Transverse colon (tissue), 4 donors: ENCODE measurements at regions not wholly inside any gene's neighbourhood (a gene's known extent, or its start where the extent isn't known, plus 50 kb on each side); places are given as distances from the start of the nearest gene placed in this dataset.

Experiments used
- DNase-seq: peaks from one replicate; pipeline ENCODE4 v3.0.0-alpha.2; 2019
- H3K27ac ChIP-seq, 4 donors: fragments of 200-600 bp; sonication (generic); 2 replicates each; pipeline ENCODE4 v1.5.1; 2016 to 2018; ENCODE audit warnings: inconsistent platforms in 4 of 4
- H3K27me3 ChIP-seq: fragments of 200-600 bp; sonication (generic); 2 replicates; pipeline ENCODE4 v1.5.1; 2017; ENCODE audit warnings: inconsistent platforms
- H3K36me3 ChIP-seq, 4 donors: fragments of 200-600 bp; sonication (generic); 2 replicates each; pipeline ENCODE4 v1.5.1; 2017 to 2019; ENCODE audit warnings: inconsistent platforms in 4 of 4
- H3K4me1 ChIP-seq, 4 donors: fragments of 200-600 bp; sonication (generic); 2 replicates each; pipeline ENCODE4 v1.5.1; 2017 to 2020; ENCODE audit warnings: inconsistent platforms in 4 of 4
- H3K4me3 ChIP-seq, 4 donors: fragments of 200-600 bp; sonication (generic); 1 replicate in 1 of 4; 2 replicates in 3 of 4; pipeline versions ENCODE4 v1.5.1 to v1.6.1; 2017 to 2019; ENCODE audit warnings: inconsistent platforms in 4 of 4
- H3K9me3 ChIP-seq, 2 donors: fragments of 200-600 bp; sonication (generic); 2 replicates each; pipeline ENCODE4 v1.5.1; 2017 to 2019; ENCODE audit warnings: inconsistent platforms in 2 of 2
- EP300 ChIP-seq: sonication (generic); formaldehyde crosslinking; IDR thresholded peaks from one replicate; pipeline ENCODE4 v1.6.1; 2017; ENCODE audit warnings: antibody characterized with exemption, low read depth
- POLR2A ChIP-seq: fragments of 450-650 bp; IDR thresholded peaks from one replicate; pipeline ENCODE4 v1.6.1; 2016; ENCODE audit warnings: antibody characterized with exemption, mild to moderate bottlenecking, moderate library complexity
- POLR2AphosphoS5 ChIP-seq, 3 donors: sonication (generic); formaldehyde crosslinking; IDR thresholded peaks; one replicate each; pipeline ENCODE4 v1.6.1; 2016; ENCODE audit warnings: antibody characterized with exemption in 3 of 3
- WGBS, 2 donors: methylation state at CpG; one replicate each; pipeline ENCODE4 v1.1.5; 2018; ENCODE audit warnings: low coverage in 1 of 2; 5-methylcytosine and 5-hydroxymethylcytosine counted together
- in situ Hi-C, 4 donors: fragments of 200-750 bp; cut with MboI; loops; one replicate each; pipeline versions ENCODE4 v1.15.0 to v1.15.1; 2017; ENCODE audit warnings: low sequenced_read_pairs in 3 of 4, low pct_ligation_motif_present in 1 of 4, low pct_unique_long_range_greater_than_20kb in 1 of 4
- intact Hi-C: fragments of 100-400 bp; cut with DNase I; formaldehyde crosslinking; loops from one replicate; pipeline ENCODE4 v1.15.1; 2023; ENCODE audit warnings: low total_unique reads
- TF ChIP-seq, protein P1 (sequence below), 5 experiments: fragments of 200-600 bp in 3 of 5; fragments of 450-650 bp in 2 of 5; sonication (generic) in 3 of 5; IDR thresholded peaks; 1 replicate in 2 of 5; 2 replicates in 3 of 5; pipeline ENCODE4 v1.5.1; 2016 to 2017; ENCODE audit warnings: antibody characterized with exemption in 5 of 5, inconsistent platforms in 3 of 5, mild to moderate bottlenecking in 2 of 5, moderate library complexity in 1 of 5

DNA sequence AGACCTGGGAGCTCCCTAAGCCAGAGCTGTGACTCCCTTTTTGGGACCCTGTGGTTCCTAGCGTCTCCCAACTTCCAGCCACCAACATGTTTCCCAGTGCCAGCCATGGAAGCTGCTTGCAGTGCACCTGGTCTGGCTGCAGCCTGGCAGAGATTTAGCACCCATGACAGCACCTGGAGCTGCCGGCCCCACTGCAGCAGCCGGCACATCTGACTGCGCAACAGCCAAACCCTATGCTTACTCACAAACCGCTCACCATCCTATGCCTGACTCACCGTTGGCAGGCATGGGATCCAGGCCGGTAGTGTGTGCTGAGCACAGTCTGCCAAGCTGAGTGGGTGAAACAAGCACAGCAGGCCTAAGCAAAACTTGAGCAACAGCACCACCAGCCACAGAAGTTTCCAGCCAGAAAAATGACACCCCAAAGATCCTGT, 435.9 kb upstream of the PRMT6 start:
- WGBS, 2 donors, result 0 to 76% methylated on average over 1 to 7 of the region's 7 CpGs
- no peaks in the 10 kb centered on the region for H3K36me3 ChIP-seq
- H3K27ac ChIP-seq, result no peak overlapping the region
- intact Hi-C loops (no loop called here), in situ Hi-C loops (no loop called here)
- no peaks in the 10 kb centered on the region for H3K9me3 ChIP-seq
- H3K27me3 ChIP-seq, result no peaks in the 10 kb centered on the region
- H3K4me3 ChIP-seq, result no peak overlapping the region
- no peak for DNase-seq
- no peaks in the 10 kb centered on the region for H3K4me1 ChIP-seq
- no peak for TF ChIP-seq POLR2AphosphoS5 (IDR thresholded peaks at IDR 0.05)
- TF ChIP-seq POLR2A, result no peak
- TF ChIP-seq, protein P1, sequence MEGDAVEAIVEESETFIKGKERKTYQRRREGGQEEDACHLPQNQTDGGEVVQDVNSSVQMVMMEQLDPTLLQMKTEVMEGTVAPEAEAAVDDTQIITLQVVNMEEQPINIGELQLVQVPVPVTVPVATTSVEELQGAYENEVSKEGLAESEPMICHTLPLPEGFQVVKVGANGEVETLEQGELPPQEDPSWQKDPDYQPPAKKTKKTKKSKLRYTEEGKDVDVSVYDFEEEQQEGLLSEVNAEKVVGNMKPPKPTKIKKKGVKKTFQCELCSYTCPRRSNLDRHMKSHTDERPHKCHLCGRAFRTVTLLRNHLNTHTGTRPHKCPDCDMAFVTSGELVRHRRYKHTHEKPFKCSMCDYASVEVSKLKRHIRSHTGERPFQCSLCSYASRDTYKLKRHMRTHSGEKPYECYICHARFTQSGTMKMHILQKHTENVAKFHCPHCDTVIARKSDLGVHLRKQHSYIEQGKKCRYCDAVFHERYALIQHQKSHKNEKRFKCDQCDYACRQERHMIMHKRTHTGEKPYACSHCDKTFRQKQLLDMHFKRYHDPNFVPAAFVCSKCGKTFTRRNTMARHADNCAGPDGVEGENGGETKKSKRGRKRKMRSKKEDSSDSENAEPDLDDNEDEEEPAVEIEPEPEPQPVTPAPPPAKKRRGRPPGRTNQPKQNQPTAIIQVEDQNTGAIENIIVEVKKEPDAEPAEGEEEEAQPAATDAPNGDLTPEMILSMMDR (IDR thresholded peaks at IDR 0.05), result no peak
- no peak for TF ChIP-seq EP300

DNA sequence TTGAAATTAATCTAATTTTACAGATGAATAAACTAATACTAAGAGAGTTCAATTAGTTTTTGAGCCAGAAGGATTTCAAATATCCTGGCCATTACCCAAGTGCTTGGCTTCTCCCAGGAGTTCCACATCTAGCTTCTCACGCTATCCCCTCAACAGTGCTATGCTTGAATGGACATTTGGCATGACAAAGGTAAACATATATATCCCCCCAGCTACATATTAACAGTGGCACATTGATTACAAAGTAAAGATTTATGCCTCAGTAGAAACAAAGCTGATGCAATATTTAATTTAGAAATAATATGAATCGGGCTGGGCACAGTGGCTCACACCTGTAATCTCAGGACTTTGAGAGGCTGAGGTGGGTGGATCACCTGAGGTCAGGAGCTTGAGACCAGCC, 434.6 kb upstream of the PRMT6 start:
- TF ChIP-seq POLR2AphosphoS5 (IDR thresholded peaks at IDR 0.05), result no peak
- TF ChIP-seq, protein P1 (IDR thresholded peaks at IDR 0.05), result no peak
- no peak for TF ChIP-seq POLR2A
- no peak for TF ChIP-seq EP300
- intact Hi-C loops, result no loop called here
- Histone ChIP-seq H3K4me1 (no peaks in the 10 kb centered on the region), H3K36me3 (no peaks in the 10 kb centered on the region), H3K27ac (no peak overlapping the region), H3K27me3 (no peaks in the 10 kb centered on the region), H3K9me3 (no peaks in the 10 kb centered on the region), H3K4me3 (no peak overlapping the region)
- DNase-seq, result no peak
- in situ Hi-C loops, result no loop called here
- WGBS, 2 donors, result 55 to 76% methylated on average over 2 of the region's 2 CpGs

DNA sequence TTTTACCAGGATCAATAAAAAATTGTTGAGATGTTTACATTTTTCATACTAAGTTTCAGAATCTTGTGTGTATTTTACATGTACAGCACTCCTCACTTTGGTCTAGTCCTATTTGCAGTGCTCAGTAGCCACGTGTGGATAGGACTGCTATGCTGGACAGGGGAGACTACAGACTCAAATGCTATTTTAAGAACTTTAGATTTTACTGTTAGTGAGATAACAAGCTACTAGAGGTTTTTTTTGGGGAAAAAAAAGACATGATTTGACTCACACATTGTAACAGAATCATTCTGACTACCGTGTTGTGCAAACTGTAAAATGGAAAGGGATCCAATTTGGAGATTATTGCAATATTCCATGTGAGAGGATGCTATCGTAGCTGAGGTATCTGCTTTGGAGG, 418.9 kb upstream of the PRMT6 start:
- Histone ChIP-seq H3K27me3 (no peaks in the 10 kb centered on the region), H3K27ac (no peak overlapping the region), H3K4me1 (no peaks in the 10 kb centered on the region), H3K36me3 (no peaks in the 10 kb centered on the region), H3K9me3 (no peaks in the 10 kb centered on the region), H3K4me3 (no peak overlapping the region)
- 53 to 69% methylated on average over 3 of the region's 3 CpGs for WGBS, 2 donors
- in situ Hi-C loops, result no loop called here
- TF ChIP-seq POLR2A (no peak), EP300 (no peak), POLR2AphosphoS5 (IDR thresholded peaks at IDR 0.05) (no peak)
- TF ChIP-seq, protein P1 (IDR thresholded peaks at IDR 0.05), result no peak
- intact Hi-C loops, result no loop called here
- DNase-seq, result no peak

DNA sequence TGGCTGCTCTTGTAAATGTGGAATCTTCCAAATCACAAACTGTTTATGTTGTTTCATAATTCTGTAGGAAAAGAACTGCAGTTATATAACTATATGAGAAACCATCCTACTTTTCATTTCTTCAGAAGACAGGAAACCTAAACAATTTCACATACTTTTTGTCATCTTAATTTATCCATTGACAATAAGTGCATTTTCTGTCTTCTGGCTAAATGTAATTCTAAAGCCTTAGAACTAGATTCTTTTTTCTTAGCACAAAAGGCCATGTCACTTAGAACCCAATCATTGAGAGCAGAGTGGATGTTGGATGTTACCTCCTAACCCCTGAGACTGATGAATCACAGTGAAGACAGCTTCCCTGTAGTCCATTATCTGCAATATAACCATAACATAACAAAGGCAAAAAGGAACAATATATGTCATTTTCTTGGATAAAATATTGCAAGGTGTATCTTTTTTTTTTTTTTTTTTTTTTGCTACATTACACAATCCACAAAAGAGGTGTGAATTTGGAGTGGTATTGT, 410.2 kb upstream of the PRMT6 start:
- Histone ChIP-seq H3K36me3 (no peaks in the 10 kb centered on the region), H3K4me1 (no peaks in the 10 kb centered on the region), H3K4me3 (no peak overlapping the region), H3K27ac (no peak overlapping the region), H3K27me3 (no peaks in the 10 kb centered on the region), H3K9me3 (no peaks in the 10 kb centered on the region)
- DNase-seq, result no peak
- TF ChIP-seq, protein P1 (IDR thresholded peaks at IDR 0.05), result no peak
- TF ChIP-seq POLR2AphosphoS5 (IDR thresholded peaks at IDR 0.05), result no peak
- TF ChIP-seq POLR2A, result no peak
- TF ChIP-seq EP300, result no peak
- intact Hi-C loops, result no loop called here
- in situ Hi-C loops, result no loop called here
